ENCODE measurements at regions not wholly inside any gene's neighbourhood (a gene's known extent, or its start where the extent isn't known, plus 50 kb on each side); places are given as distances from the start of the nearest gene placed in this dataset.

DNA sequence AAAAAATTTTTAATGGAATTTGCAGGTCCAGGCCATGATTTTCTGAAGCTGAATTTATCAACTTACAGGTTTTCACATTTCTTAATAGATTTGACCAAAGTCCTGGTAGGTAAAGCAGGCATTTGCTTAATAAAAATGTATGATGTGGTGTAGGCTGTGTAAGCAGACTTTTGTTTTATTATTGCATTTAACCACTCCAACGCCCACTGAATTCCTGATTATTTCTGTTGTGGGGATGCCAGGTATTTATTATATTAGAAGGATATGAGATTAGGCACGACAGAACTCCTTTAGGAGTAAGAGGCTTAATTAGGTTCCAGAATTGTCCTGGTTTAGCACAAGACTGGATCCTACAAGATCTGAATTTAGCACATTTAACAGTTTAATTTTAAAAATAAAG lies 111.1 kb downstream of the ADCYAP1 start:
- DNase-seq (no peak), ATAC-seq (no peak)
- Histone ChIP-seq H3K4me3 (no peak overlapping the region), H3K4me1 (no peaks in the 10 kb centered on the region), H3K27ac (no peak overlapping the region), H3K36me3 (no peaks in the 10 kb centered on the region), H3K9me3 (no peaks in the 10 kb centered on the region), H3K27me3 (no peaks in the 10 kb centered on the region)
- no peak for TF ChIP-seq POLR2A (IDR thresholded peaks at IDR 0.05)
- no peak for TF ChIP-seq CTCF (IDR thresholded peaks at IDR 0.05)
- intact Hi-C loops (cut with DNase I), result no loop called here
- 20% methylated on average over 2 of the region's 2 CpGs for WGBS (ENCODE audit: insufficient coverage, low coverage, low lambda C conversion rate, missing lambda C conversion rate)

- H3K27me3 ChIP-seq, result no peaks in the 10 kb centered on the region
- no peak overlapping the region for H3K27ac ChIP-seq
- no peaks in the 10 kb centered on the region for H3K4me1 ChIP-seq
- intact Hi-C loops (cut with DNase I), result no loop called here
- TF ChIP-seq POLR2A (IDR thresholded peaks at IDR 0.05), result no peak
- TF ChIP-seq CTCF (IDR thresholded peaks at IDR 0.05), result no peak
- DNase-seq (no peak), ATAC-seq (no peak)
- no peaks in the 10 kb centered on the region for H3K36me3 ChIP-seq
- H3K4me3 ChIP-seq, result no peak overlapping the region
- WGBS (ENCODE audit: insufficient coverage, low coverage, low lambda C conversion rate, missing lambda C conversion rate), result 62% methylated on average over 8 of the region's 8 CpGs
- H3K9me3 ChIP-seq, result no peaks in the 10 kb centered on the region
These were observed 112.8 kb downstream of the ADCYAP1 start for GRCh38 chr18:1017227-1018058.

DNA sequence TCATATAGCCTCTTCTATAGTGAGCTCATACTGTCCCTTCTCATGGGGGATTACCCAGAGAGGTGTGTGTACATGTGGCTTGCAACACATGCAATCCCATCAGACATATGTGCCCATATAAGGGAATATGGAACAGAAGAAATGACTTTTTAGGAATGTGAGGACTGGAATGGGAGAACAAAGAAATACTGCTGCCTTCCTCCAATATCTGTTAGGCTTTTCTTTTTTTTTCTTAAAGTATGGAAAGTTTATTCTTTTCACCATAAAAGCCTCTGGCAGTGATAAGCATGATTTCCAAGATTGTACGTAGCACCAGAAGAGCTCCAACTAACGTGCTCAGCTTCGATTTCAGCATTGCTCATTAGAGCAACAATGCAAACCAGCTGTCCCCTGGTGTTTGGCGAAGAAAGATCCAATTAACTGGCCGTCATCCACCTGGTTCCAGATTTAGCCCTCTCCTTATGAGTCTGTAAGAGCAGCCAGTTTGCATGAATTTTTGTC lies 113.6 kb downstream of the ADCYAP1 start:
- TF ChIP-seq CTCF (IDR thresholded peaks at IDR 0.05) (no peak), POLR2A (IDR thresholded peaks at IDR 0.05) (no peak)
- Histone ChIP-seq H3K4me1 (no peaks in the 10 kb centered on the region), H3K4me3 (no peak overlapping the region), H3K27me3 (no peaks in the 10 kb centered on the region), H3K27ac (no peak overlapping the region), H3K9me3 (no peaks in the 10 kb centered on the region), H3K36me3 (no peaks in the 10 kb centered on the region)
- ATAC-seq, result no peak
- WGBS (ENCODE audit: insufficient coverage, low coverage, low lambda C conversion rate, missing lambda C conversion rate), result 62% methylated on average over 5 of the region's 5 CpGs
- intact Hi-C loops (cut with DNase I), result no loop called here
- no peak for DNase-seq

GRCh38 chr18:1019191-1019590 lies 114.5 kb downstream of the ADCYAP1 start:
- ATAC-seq (no peak), DNase-seq (no peak)
- Histone ChIP-seq H3K36me3 (no peaks in the 10 kb centered on the region), H3K4me1 (no peaks in the 10 kb centered on the region), H3K27ac (no peak overlapping the region), H3K27me3 (no peaks in the 10 kb centered on the region), H3K4me3 (no peak overlapping the region), H3K9me3 (no peaks in the 10 kb centered on the region)
- 28% methylated on average over 3 of the region's 3 CpGs for WGBS (ENCODE audit: insufficient coverage, low coverage, low lambda C conversion rate, missing lambda C conversion rate)
- intact Hi-C loops (cut with DNase I), result no loop called here
- no peak for TF ChIP-seq POLR2A (IDR thresholded peaks at IDR 0.05)

- no peaks in the 10 kb centered on the region for H3K4me1 ChIP-seq
- WGBS (ENCODE audit: insufficient coverage, low coverage, low lambda C conversion rate, missing lambda C conversion rate), result 42% methylated on average over 2 of the region's 2 CpGs
- H3K27ac ChIP-seq, result no peak overlapping the region
- DNase-seq, result no peak
- no peak overlapping the region for H3K4me3 ChIP-seq
- H3K36me3 ChIP-seq, result no peaks in the 10 kb centered on the region
- intact Hi-C loops (cut with DNase I), result no loop called here
- TF ChIP-seq POLR2A (IDR thresholded peaks at IDR 0.05), result no peak
- no peak for TF ChIP-seq CTCF (IDR thresholded peaks at IDR 0.05)
- H3K9me3 ChIP-seq, result no peaks in the 10 kb centered on the region
- H3K27me3 ChIP-seq, result no peaks in the 10 kb centered on the region
- ATAC-seq, result no peak
These were observed 116.2 kb downstream of the ADCYAP1 start for GRCh38 chr18:1020731-1021344.

Measured in right lobe of liver (tissue), 6 donors.